H9 (cell line): ENCODE measurements at regions not wholly inside any gene's neighbourhood (a gene's known extent, or its start where the extent isn't known, plus 50 kb on each side); places are given as distances from the start of the nearest gene placed in this dataset.

Experiments used
- DNase-seq: peaks from one replicate; pipeline ENCODE4 v3.0.0-alpha.2; 2017
- H2AFZ ChIP-seq: one replicate; pipeline ENCODE4 v1.6.1; 2013; ENCODE audit warnings: mild to moderate bottlenecking, low read length, control low read depth, moderate library complexity
- H2AK5ac ChIP-seq: 2 replicates; pipeline ENCODE4 v1.6.1; 2013; ENCODE audit warnings: low read length, control low read depth, mixed read lengths; ENCODE audit not compliant: insufficient read length
- H2BK120ac ChIP-seq: one replicate; pipeline ENCODE4 v1.6.1; 2013; ENCODE audit warnings: low read depth, mild to moderate bottlenecking, low read length, control low read depth, inconsistent platforms; ENCODE audit not compliant: poor library complexity, severe bottlenecking
- H2BK12ac ChIP-seq: 2 replicates; pipeline ENCODE4 v1.6.1; 2013; ENCODE audit warnings: low read length, control low read depth, mixed read lengths, low read depth; ENCODE audit not compliant: insufficient read length
- H2BK15ac ChIP-seq: 2 replicates; pipeline ENCODE4 v1.6.1; 2013; ENCODE audit warnings: low read depth, low read length, control low read depth
- H2BK20ac ChIP-seq: one replicate; pipeline ENCODE4 v1.6.1; 2013; ENCODE audit warnings: low read depth, mild to moderate bottlenecking, low read length, control low read depth, inconsistent platforms; ENCODE audit not compliant: poor library complexity, severe bottlenecking
- H2BK5ac ChIP-seq: 2 replicates; pipeline ENCODE4 v1.6.1; 2013; ENCODE audit warnings: low read length, control low read depth, mixed read lengths; ENCODE audit not compliant: insufficient read length
- H3K14ac ChIP-seq: 2 replicates; pipeline ENCODE4 v1.6.1; 2013; ENCODE audit warnings: low read length, control low read depth; ENCODE audit not compliant: insufficient read depth
- H3K18ac ChIP-seq: 2 replicates; pipeline ENCODE4 v1.6.1; 2013; ENCODE audit warnings: low read depth, mild to moderate bottlenecking, mixed read lengths, low read length, control low read depth; ENCODE audit not compliant: insufficient read length
- H3K23ac ChIP-seq: 2 replicates; pipeline ENCODE4 v1.6.1; 2013; ENCODE audit warnings: low read length, control low read depth, mixed read lengths, low read depth; ENCODE audit not compliant: insufficient read length
- H3K23me2 ChIP-seq: 2 replicates; pipeline ENCODE4 v1.6.1; 2013; ENCODE audit warnings: low read depth, mild to moderate bottlenecking, mixed read lengths, low read length, control low read depth; ENCODE audit not compliant: insufficient read length, poor library complexity, severe bottlenecking
- H3K27ac ChIP-seq: 2 replicates; pipeline ENCODE4 v1.5.1; 2013; ENCODE audit warnings: low read length, control low read depth, mixed read lengths, low read depth; ENCODE audit not compliant: insufficient read length
- H3K27me3 ChIP-seq: 2 replicates; pipeline ENCODE4 v1.6.1; 2013; ENCODE audit warnings: low read length, control low read depth, inconsistent platforms; ENCODE audit not compliant: insufficient read depth
- H3K4ac ChIP-seq: 2 replicates; pipeline ENCODE4 v1.6.1; 2013; ENCODE audit warnings: low read depth, mild to moderate bottlenecking, control low read depth, inconsistent platforms, low read length, moderate library complexity
- H3K4me1 ChIP-seq: 2 replicates; pipeline ENCODE4 v1.6.1; 2013; ENCODE audit warnings: low read length, control low read depth, inconsistent platforms; ENCODE audit not compliant: insufficient read depth
- H3K4me2 ChIP-seq: 2 replicates; pipeline ENCODE4 v1.6.1; 2013; ENCODE audit warnings: low read length, control low read depth, mixed read lengths; ENCODE audit not compliant: insufficient read length, insufficient read depth
- H3K56ac ChIP-seq: 2 replicates; pipeline ENCODE4 v1.6.1; 2013; ENCODE audit warnings: low read depth, mild to moderate bottlenecking, mixed read lengths, low read length, control low read depth; ENCODE audit not compliant: insufficient read length
- H3K79me1 ChIP-seq: 2 replicates; pipeline ENCODE4 v1.6.1; 2013; ENCODE audit warnings: low read depth, mild to moderate bottlenecking, moderate library complexity, low read length, control low read depth, inconsistent platforms; ENCODE audit not compliant: insufficient read depth, poor library complexity, severe bottlenecking
- H3K79me2 ChIP-seq: 2 replicates; pipeline ENCODE4 v1.6.1; 2013; ENCODE audit warnings: low read length, control low read depth, inconsistent platforms; ENCODE audit not compliant: insufficient read depth
- H3K9ac ChIP-seq: 2 replicates; pipeline ENCODE4 v1.6.1; 2013; ENCODE audit warnings: low read length, control low read depth, mixed read lengths; ENCODE audit not compliant: insufficient read length; ENCODE audit errors: extremely low read depth
- H3K9me3 ChIP-seq: one replicate; pipeline ENCODE4 v1.6.1; 2013; ENCODE audit warnings: low read depth, low read length, inconsistent platforms; ENCODE audit not compliant: control insufficient read depth
- H3T11ph ChIP-seq: one replicate; pipeline ENCODE4 v1.6.1; 2013; ENCODE audit warnings: mild to moderate bottlenecking, low read length, control low read depth, inconsistent platforms
- H4K20me1 ChIP-seq: one replicate; pipeline ENCODE4 v1.6.1; 2013; ENCODE audit not compliant: control insufficient read depth, insufficient read length, insufficient read depth
- H4K5ac ChIP-seq: 2 replicates; pipeline ENCODE4 v1.6.1; 2013; ENCODE audit warnings: low read depth, mild to moderate bottlenecking, mixed read lengths, low read length, control low read depth; ENCODE audit not compliant: insufficient read length
- H4K8ac ChIP-seq: replicated peaks from 2 replicates; pipeline ENCODE4 v1.6.1; 2013; ENCODE audit warnings: low read length, control low read depth, mixed read lengths, low read depth; ENCODE audit not compliant: insufficient read length
- H4K91ac ChIP-seq: 2 replicates; pipeline ENCODE4 v1.6.1; 2013; ENCODE audit warnings: low read depth, mild to moderate bottlenecking, moderate library complexity, mixed read lengths, low read length, control low read depth; ENCODE audit not compliant: insufficient read length
- H3K27ac Mint-ChIP-seq, 3 experiments: 2 replicates in 2 of 3; 3 replicates in 1 of 3; pipeline ENCODE4 v1.8.0; 2020 to 2021; ENCODE audit warnings: mixed read lengths in 3 of 3, mild to moderate bottlenecking in 1 of 3, moderate library complexity in 1 of 3
- H3K27me3 Mint-ChIP-seq: 2 replicates; pipeline ENCODE4 v1.8.0; 2021; ENCODE audit warnings: low read depth, mild to moderate bottlenecking, moderate library complexity, mixed read lengths
- H3K36me3 Mint-ChIP-seq, 3 experiments: 2 replicates in 2 of 3; 3 replicates in 1 of 3; pipeline ENCODE4 v1.8.0; 2020 to 2021; ENCODE audit warnings: low read depth in 3 of 3, mixed read lengths in 3 of 3; ENCODE audit not compliant: insufficient read depth in 1 of 3
- H3K4me1 Mint-ChIP-seq, 2 experiments: 2 replicates each; pipeline ENCODE4 v1.8.0; 2020; ENCODE audit warnings: mixed read lengths in 2 of 2
- H3K4me3 Mint-ChIP-seq, 2 experiments: 2 replicates in 1 of 2; 3 replicates in 1 of 2; pipeline ENCODE4 v1.8.0; 2020 to 2021; ENCODE audit warnings: mild to moderate bottlenecking in 2 of 2, mixed read lengths in 2 of 2, moderate library complexity in 1 of 2
- H3K9me3 Mint-ChIP-seq, 2 experiments: 2 replicates in 1 of 2; 3 replicates in 1 of 2; pipeline ENCODE4 v1.8.0; 2020; ENCODE audit warnings: mild to moderate bottlenecking in 2 of 2, mixed read lengths in 2 of 2, moderate library complexity in 1 of 2
- CTCF ChIP-seq: fragments of 200-600 bp; sonication (generic); conservative IDR thresholded peaks from 3 replicates; pipeline ENCODE4 v1.8.0; 2021; ENCODE audit warnings: antibody characterized with exemption, mild to moderate bottlenecking
- WGBS: extraction: QIAGEN DNeasy Blood & Tissue Kit; methylation state at CpG from one replicate; pipeline ENCODE4 v1.1.7; 2013; ENCODE audit warnings: missing lambda C conversion rate, low lambda C conversion rate, mixed read lengths; ENCODE audit not compliant: insufficient read length; ENCODE audit errors: extremely low coverage; 5-methylcytosine and 5-hydroxymethylcytosine counted together

DNA sequence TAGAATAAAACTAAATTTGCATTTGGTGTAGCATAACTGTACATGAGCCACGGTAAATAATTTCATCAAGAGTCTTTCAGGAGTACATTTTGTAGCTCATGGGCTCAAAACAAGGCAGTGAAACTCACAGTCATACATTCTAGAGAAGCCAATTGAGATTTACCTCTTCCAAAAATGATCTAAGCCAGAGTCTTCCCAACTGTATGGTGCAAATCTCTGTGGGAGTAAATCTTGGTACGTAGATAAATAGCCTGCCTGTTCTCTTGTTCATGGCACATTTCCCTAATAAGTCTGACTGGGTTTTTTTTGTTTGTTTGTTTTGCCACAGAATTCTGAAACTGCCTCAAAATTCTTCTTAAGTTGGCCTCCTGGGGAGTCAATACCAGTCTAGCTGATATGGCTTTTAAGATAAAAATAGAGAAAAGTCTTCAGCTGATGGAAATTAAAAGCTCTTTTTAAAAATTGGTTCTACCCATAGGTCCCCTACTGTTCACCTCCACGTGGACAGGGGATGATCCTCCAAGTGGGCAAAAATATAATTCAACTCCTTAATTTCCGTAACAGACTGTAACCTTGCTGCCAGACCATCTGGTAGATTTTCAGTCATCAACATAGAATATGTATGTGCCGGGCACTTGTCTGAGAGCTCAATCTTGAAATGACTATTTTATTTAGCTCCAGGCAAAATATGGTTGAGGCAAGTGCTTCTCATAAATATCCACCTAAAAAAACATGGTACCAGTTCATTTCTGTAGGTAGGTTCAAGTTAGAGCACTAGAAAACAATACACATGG lies 365.4 kb downstream of the PDHA2 start:
- Histone ChIP-seq H2BK120ac (no peak overlapping the region), H3K27ac (no peak overlapping the region), H4K5ac (no peak overlapping the region), H2BK12ac (no peak overlapping the region), H3K23ac (no peak overlapping the region), H2BK5ac (no peak overlapping the region), H4K20me1 (no peaks in the 10 kb centered on the region), H3K27me3 (no peaks in the 10 kb centered on the region), H4K8ac (no peak overlapping the region), H2BK15ac (no peak overlapping the region), H3T11ph (no peak overlapping the region), H2AK5ac (no peak overlapping the region), H3K14ac (no peak overlapping the region), H3K23me2 (no peaks in the 10 kb centered on the region), H2BK20ac (no peak overlapping the region), H3K4me1 (no peaks in the 10 kb centered on the region), H3K79me2 (no peaks in the 10 kb centered on the region), H3K56ac (no peak overlapping the region), H3K9ac (no peak overlapping the region), H3K18ac (no peak overlapping the region), H2AFZ (no peak overlapping the region), H3K4ac (no peak overlapping the region), H3K79me1 (no peaks in the 10 kb centered on the region), H3K9me3 (no peaks in the 10 kb centered on the region), H4K91ac (no peak overlapping the region), H3K4me2 (no peak overlapping the region)
- H3K4me1 Mint-ChIP-seq, result no peaks in the 10 kb centered on the region
- no peaks in the 10 kb centered on the region for H3K9me3 Mint-ChIP-seq
- no peaks in the 10 kb centered on the region for H3K36me3 Mint-ChIP-seq
- DNase-seq, result no peak
- WGBS, result no CpG with 5 or more reads among the region's 5 CpGs
- no peak overlapping the region for H3K4me3 Mint-ChIP-seq
- TF ChIP-seq CTCF, result no peak
- H3K27me3 Mint-ChIP-seq, result no peaks in the 10 kb centered on the region
- H3K27ac Mint-ChIP-seq, result no peak overlapping the region; a peak in 1 of 7 replicates
